GM12872 (cell line): ENCODE measurements at regions not wholly inside any gene's neighbourhood (a gene's known extent, or its start where the extent isn't known, plus 50 kb on each side); places are given as distances from the start of the nearest gene placed in this dataset.

Experiments
- TF ChIP-seq, protein P1 (sequence below): IDR thresholded peaks from 3 replicates; pipeline ENCODE4 v1.5.1; 2011; ENCODE audit warnings: low read depth, mild to moderate bottlenecking, low read length, moderate library complexity; ENCODE audit not compliant: insufficient read depth

DNA sequence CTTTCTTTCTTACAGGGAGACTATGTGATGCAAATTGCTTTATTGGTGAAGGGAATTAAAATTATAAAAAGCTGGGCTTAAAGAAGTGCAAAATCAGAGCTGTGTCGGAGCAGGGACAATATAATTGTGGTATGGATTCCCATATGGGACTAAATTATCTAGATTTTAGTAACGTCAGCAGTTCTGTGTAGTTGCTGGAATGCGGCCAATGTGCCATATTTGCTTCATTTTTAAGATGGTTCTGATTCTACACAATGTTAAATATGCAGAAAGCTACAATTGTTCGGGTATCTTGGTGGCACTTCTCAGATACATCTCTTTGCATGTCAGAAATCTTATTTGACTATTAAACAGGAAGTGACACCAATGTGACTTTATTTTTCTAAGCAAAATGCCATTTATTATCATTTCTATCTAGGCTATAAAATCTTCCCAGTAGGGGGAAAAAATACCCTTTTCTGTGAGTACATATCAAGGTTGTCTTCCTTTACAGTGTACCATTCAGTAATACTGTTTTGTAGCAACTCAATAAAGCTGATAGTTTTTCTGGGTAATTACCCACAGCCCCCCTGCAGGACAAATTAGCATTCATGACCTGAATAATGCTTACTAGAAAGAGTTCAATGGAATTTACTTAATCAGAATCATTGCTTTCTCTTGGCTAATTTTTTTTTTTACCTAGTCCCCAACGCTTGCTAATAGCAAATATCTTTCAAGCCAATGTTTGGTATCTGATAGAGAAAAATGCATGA is 288.3 kb upstream of the ADGRL2 start:
- TF ChIP-seq, protein P1, sequence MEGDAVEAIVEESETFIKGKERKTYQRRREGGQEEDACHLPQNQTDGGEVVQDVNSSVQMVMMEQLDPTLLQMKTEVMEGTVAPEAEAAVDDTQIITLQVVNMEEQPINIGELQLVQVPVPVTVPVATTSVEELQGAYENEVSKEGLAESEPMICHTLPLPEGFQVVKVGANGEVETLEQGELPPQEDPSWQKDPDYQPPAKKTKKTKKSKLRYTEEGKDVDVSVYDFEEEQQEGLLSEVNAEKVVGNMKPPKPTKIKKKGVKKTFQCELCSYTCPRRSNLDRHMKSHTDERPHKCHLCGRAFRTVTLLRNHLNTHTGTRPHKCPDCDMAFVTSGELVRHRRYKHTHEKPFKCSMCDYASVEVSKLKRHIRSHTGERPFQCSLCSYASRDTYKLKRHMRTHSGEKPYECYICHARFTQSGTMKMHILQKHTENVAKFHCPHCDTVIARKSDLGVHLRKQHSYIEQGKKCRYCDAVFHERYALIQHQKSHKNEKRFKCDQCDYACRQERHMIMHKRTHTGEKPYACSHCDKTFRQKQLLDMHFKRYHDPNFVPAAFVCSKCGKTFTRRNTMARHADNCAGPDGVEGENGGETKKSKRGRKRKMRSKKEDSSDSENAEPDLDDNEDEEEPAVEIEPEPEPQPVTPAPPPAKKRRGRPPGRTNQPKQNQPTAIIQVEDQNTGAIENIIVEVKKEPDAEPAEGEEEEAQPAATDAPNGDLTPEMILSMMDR, result no peak

DNA sequence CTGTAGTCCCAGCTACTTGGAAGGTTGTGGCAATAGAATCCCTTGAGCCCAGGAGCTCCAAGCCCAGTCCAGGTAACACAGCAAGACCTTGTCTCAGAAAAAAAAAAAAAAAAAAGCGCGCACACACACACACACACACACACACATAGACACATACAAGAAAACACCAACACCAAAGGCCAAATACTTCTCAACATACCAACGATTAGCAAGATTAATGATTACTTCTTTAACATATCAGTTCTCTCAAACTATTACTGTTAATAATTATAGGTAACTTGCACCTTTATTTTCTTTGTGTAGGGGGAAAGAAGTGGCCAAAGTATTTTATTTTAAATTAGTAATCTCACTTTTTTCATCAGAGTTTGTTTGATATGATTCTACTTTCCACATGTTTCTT is 289.5 kb upstream of the ADGRL2 start:
- TF ChIP-seq, protein P1, result no peak

DNA sequence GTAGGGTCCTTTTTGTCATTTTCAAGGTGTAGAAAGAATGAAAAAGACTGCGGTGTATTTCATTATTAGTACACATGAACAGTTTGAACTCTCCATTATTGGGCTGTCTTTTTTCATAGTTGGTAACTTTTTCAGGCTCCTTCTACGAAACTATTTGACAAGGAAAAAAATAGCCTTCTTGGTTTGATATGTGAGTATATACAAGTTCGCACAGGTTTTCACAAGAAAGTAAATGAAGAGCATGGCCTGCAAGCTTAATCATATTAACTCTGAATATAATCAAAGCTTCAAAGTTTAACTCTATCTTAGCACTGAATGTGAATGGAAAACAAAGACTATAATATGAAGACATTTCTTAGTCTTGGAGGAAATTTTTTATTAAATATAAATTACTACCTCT is 290.0 kb upstream of the ADGRL2 start:
- TF ChIP-seq, protein P1, result no peak

DNA sequence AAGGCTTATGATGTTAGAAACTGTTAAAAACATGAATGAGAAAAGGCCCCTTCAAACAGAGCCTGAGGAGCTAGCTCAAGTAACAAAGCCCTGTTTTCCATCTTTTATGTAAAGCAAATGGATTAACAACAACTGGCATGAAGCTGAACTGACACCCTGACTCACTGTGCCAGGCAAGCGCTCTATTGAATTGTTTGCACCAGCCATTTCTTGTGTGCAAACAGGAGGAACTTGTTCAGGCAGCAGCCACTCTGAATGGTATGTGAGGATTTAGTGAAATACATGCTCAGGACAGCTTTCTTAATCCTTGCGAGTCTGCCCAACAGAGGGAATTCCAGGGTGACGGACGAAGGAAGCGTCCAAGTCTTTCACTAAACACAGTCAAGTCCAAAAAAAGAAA is 291.1 kb upstream of the ADGRL2 start:
- TF ChIP-seq, protein P1, result no peak

DNA sequence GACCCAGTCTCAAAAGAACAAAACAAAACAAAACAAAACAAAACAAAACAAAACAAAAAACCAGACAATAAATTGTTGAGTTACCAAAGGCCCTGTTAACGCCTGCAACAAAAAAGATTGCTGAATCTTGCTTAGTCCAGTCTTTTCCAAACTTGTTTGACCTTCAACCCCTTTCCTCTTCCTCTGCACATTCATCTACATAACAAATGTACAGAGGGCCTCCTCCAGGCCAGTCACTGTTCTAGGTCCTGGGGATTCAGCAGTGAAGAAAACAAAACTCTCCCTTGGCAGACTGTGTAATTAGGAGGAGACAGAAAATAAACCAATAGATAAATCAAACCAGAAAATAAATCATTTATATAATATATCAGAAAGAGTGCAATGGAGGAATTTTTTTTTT is 294.0 kb upstream of the ADGRL2 start:
- TF ChIP-seq, protein P1, result no peak

DNA sequence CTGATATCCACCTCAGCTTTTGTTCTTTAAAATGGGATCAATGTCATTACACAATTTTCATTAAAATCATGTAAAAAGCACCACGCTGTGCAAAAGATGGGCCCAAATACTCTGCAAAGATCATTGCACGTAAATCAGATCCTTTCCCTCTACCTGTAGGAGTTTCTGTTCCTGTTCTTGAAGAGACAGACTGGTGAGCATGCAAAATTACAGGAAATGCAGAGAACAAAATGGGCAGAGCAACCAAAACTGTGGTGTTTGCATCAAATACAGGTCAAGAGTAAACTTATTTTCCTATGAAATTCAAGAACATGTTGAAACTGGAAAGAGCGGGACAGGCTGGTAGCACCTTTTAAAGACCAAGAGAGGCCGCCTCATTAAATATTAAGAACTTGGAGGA is 294.9 kb upstream of the ADGRL2 start:
- TF ChIP-seq, protein P1, result no peak

DNA sequence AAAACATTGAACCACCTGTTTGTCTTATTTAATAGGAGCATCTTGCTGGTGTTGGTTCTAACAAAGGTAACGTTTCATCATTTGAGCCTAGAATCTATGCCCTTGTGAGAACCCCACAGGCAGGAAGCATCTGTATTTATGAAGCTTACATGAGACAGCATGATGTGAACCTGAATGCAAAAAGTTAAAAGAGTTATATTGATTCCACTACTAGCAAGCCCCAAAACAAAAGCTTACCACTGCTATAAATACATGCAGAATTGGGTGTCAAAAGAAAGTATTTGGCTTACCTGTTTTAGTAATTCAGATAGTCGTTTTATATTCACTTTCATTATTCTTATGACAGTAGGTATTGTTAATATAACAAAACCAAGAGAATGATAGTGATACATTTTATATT is 301.2 kb upstream of the ADGRL2 start:
- TF ChIP-seq, protein P1, result no peak
